ENCODE measurements at regions not wholly inside any gene's neighbourhood (a gene's known extent, or its start where the extent isn't known, plus 50 kb on each side); places are given as distances from the start of the nearest gene placed in this dataset.

GRCh38 chr11:45393826-45394225, 107.7 kb upstream of the SYT13 start:
- Histone ChIP-seq H2AFZ (ENCODE audit: low read length) (no peak overlapping the region), H3K4me3 (ENCODE audit: low read length, poor library complexity, severe bottlenecking) (no peak overlapping the region), H3K9me2 (replicated peaks; ENCODE audit: low read depth, low read length) (no peaks in the 10 kb centered on the region), H3K79me2 (ENCODE audit: insufficient read depth, low read length) (no peaks in the 10 kb centered on the region), H3K4me1 (ENCODE audit: insufficient read depth, low read length, poor library complexity, severe bottlenecking) (no peaks in the 10 kb centered on the region), H3K36me3 (ENCODE audit: insufficient read depth, low read length) (no peaks in the 10 kb centered on the region), H3K9me3 (ENCODE audit: insufficient read depth, low read depth, low read length) (no peaks in the 10 kb centered on the region), H3F3A (ENCODE audit: low read depth) (no peaks in the 10 kb centered on the region), H3K4me2 (ENCODE audit: low read depth, low read length, poor library complexity, severe bottlenecking) (no peak overlapping the region), H3K9ac (ENCODE audit: low read depth, low read length, poor library complexity, severe bottlenecking) (no peak overlapping the region), H3K27me3 (ENCODE audit: insufficient read depth, low read length, poor library complexity, severe bottlenecking) (no peaks in the 10 kb centered on the region), H4K20me1 (ENCODE audit: insufficient read depth, low read length, poor library complexity, severe bottlenecking) (no peaks in the 10 kb centered on the region)
- TF ChIP-seq, protein P1, sequence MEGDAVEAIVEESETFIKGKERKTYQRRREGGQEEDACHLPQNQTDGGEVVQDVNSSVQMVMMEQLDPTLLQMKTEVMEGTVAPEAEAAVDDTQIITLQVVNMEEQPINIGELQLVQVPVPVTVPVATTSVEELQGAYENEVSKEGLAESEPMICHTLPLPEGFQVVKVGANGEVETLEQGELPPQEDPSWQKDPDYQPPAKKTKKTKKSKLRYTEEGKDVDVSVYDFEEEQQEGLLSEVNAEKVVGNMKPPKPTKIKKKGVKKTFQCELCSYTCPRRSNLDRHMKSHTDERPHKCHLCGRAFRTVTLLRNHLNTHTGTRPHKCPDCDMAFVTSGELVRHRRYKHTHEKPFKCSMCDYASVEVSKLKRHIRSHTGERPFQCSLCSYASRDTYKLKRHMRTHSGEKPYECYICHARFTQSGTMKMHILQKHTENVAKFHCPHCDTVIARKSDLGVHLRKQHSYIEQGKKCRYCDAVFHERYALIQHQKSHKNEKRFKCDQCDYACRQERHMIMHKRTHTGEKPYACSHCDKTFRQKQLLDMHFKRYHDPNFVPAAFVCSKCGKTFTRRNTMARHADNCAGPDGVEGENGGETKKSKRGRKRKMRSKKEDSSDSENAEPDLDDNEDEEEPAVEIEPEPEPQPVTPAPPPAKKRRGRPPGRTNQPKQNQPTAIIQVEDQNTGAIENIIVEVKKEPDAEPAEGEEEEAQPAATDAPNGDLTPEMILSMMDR (conservative IDR thresholded peaks at IDR 0.05; ENCODE audit: low read length) = no peak
- TF ChIP-seq EZH2phosphoT487 (IDR thresholded peaks at IDR 0.05; ENCODE audit: borderline replicate concordance) = no peak

DNA sequence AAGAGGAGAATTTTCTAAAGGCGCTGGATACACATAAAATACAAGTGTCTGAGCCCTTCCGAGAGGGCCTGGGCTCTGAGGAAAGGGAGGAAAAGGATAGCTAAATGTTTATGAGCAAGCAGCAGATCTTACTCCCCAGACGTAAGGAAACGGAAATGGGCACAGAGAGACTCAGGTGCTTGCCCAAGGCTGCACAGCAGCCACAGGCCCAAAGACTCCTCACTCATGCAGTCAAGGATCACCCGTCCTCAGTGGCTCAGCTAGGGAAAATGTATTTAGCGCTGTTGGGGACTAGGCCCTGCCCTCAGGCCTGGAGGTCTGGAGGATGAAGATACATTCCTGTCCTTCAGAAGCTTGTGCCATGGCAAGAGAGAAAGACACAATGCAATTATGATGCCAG, 107.2 kb upstream of the SYT13 start:
- Histone ChIP-seq H3K9me3 (ENCODE audit: insufficient read depth, low read depth, low read length) (no peaks in the 10 kb centered on the region), H3K9me2 (replicated peaks; ENCODE audit: low read depth, low read length) (no peaks in the 10 kb centered on the region), H3K79me2 (ENCODE audit: insufficient read depth, low read length) (no peaks in the 10 kb centered on the region), H3K4me2 (ENCODE audit: low read depth, low read length, poor library complexity, severe bottlenecking) (no peak overlapping the region), H2AFZ (ENCODE audit: low read length) (no peak overlapping the region), H3K9ac (ENCODE audit: low read depth, low read length, poor library complexity, severe bottlenecking) (no peak overlapping the region), H3K4me3 (ENCODE audit: low read length, poor library complexity, severe bottlenecking) (no peak overlapping the region), H4K20me1 (ENCODE audit: insufficient read depth, low read length, poor library complexity, severe bottlenecking) (no peaks in the 10 kb centered on the region), H3K4me1 (ENCODE audit: insufficient read depth, low read length, poor library complexity, severe bottlenecking) (no peaks in the 10 kb centered on the region), H3F3A (ENCODE audit: low read depth) (no peaks in the 10 kb centered on the region), H3K36me3 (ENCODE audit: insufficient read depth, low read length) (no peaks in the 10 kb centered on the region), H3K27me3 (ENCODE audit: insufficient read depth, low read length, poor library complexity, severe bottlenecking) (no peaks in the 10 kb centered on the region)
- TF ChIP-seq, protein P1 (conservative IDR thresholded peaks at IDR 0.05; ENCODE audit: low read length) = no peak
- TF ChIP-seq EZH2phosphoT487 (IDR thresholded peaks at IDR 0.05; ENCODE audit: borderline replicate concordance) = no peak

GRCh38 chr11:45392591-45393091, 106.5 kb upstream of the SYT13 start:
- Histone ChIP-seq H3K36me3 (ENCODE audit: insufficient read depth, low read length) (no peaks in the 10 kb centered on the region), H2AFZ (ENCODE audit: low read length) (no peak overlapping the region), H3K9me3 (ENCODE audit: insufficient read depth, low read depth, low read length) (no peaks in the 10 kb centered on the region), H3K27me3 (ENCODE audit: insufficient read depth, low read length, poor library complexity, severe bottlenecking) (no peaks in the 10 kb centered on the region), H4K20me1 (ENCODE audit: insufficient read depth, low read length, poor library complexity, severe bottlenecking) (no peaks in the 10 kb centered on the region), H3K4me2 (ENCODE audit: low read depth, low read length, poor library complexity, severe bottlenecking) (no peak overlapping the region), H3K9me2 (replicated peaks; ENCODE audit: low read depth, low read length) (no peaks in the 10 kb centered on the region), H3F3A (ENCODE audit: low read depth) (no peaks in the 10 kb centered on the region), H3K79me2 (ENCODE audit: insufficient read depth, low read length) (no peaks in the 10 kb centered on the region), H3K4me1 (ENCODE audit: insufficient read depth, low read length, poor library complexity, severe bottlenecking) (no peaks in the 10 kb centered on the region), H3K9ac (ENCODE audit: low read depth, low read length, poor library complexity, severe bottlenecking) (no peak overlapping the region), H3K4me3 (ENCODE audit: low read length, poor library complexity, severe bottlenecking) (no peak overlapping the region)
- TF ChIP-seq, protein P1 (conservative IDR thresholded peaks at IDR 0.05; ENCODE audit: low read length) = no peak
- no peak for TF ChIP-seq EZH2phosphoT487 (IDR thresholded peaks at IDR 0.05; ENCODE audit: borderline replicate concordance)

Data from Loucy (cell line).